ENCODE measurements at regions not wholly inside any gene's neighbourhood (a gene's known extent, or its start where the extent isn't known, plus 50 kb on each side); places are given as distances from the start of the nearest gene placed in this dataset.

DNA sequence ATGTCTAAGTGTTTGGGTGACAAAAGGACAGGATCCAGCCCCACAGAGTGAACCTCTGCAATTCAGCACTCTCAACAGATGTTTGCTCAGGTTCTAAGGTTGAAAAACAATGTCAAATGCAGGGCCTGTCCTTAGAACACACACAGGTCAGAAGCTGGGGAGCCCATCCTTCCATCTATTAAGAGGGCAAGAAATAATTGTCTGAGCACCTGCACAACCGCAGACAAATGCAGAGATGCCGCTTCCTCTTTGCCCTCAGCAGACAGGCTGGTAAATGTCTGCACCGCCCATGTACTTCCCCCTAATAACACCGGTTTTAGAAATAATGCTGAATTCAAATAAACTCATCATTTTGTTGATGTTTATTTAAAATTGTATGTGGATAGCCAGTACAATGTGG lies 414.5 kb upstream of the ADAMTS16 start:
- no peak for TF ChIP-seq POLR2A (IDR thresholded peaks at IDR 0.05)
- TF ChIP-seq, protein P1, sequence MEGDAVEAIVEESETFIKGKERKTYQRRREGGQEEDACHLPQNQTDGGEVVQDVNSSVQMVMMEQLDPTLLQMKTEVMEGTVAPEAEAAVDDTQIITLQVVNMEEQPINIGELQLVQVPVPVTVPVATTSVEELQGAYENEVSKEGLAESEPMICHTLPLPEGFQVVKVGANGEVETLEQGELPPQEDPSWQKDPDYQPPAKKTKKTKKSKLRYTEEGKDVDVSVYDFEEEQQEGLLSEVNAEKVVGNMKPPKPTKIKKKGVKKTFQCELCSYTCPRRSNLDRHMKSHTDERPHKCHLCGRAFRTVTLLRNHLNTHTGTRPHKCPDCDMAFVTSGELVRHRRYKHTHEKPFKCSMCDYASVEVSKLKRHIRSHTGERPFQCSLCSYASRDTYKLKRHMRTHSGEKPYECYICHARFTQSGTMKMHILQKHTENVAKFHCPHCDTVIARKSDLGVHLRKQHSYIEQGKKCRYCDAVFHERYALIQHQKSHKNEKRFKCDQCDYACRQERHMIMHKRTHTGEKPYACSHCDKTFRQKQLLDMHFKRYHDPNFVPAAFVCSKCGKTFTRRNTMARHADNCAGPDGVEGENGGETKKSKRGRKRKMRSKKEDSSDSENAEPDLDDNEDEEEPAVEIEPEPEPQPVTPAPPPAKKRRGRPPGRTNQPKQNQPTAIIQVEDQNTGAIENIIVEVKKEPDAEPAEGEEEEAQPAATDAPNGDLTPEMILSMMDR (IDR thresholded peaks at IDR 0.05), result no peak

Measured in thyroid gland (tissue), 4 donors.